GM12864 (cell line): ENCODE measurements at regions not wholly inside any gene's neighbourhood (a gene's known extent, or its start where the extent isn't known, plus 50 kb on each side); places are given as distances from the start of the nearest gene placed in this dataset.

Experiments
- DNase-seq: peaks from one replicate; pipeline ENCODE4 v3.0.0-alpha.2; 2011; ENCODE audit warnings: low read depth
- H3K4me3 ChIP-seq: 2 replicates; pipeline ENCODE4 v1.5.1; 2011; ENCODE audit warnings: mild to moderate bottlenecking, low read depth, low read length, control low read depth
- CTCF ChIP-seq: IDR thresholded peaks from 2 replicates; pipeline ENCODE4 v1.5.1; 2011; ENCODE audit warnings: low read depth, mild to moderate bottlenecking, moderate library complexity, low read length, control low read depth, inconsistent platforms; ENCODE audit errors: missing control alignments

GRCh38 chr17:77564278-77564920, 394.1 kb upstream of the TNRC6C start:
- H3K4me3 ChIP-seq = no peak overlapping the region
- no peak for DNase-seq
- no peak for TF ChIP-seq CTCF

DNA sequence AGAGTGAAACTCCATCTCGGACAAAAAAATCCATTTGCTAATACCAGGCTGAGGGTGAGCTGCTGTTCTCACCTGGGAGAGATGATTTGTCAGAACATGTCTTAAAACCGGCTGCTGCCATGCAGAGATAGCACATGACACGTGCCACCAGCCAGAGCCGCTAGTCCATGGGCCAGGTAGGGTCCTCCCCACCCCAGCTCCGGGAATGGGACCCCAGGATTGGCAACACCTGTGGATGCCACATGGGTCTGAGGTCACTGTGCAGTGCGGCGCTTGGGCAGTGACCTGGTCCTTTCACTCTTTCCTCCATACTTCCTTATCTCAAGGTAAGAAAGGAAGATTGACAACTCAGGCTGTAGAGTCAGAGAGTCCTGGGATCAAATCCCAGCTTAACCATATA, 393.3 kb upstream of the TNRC6C start:
- TF ChIP-seq CTCF = no peak
- DNase-seq = no peak
- no peak overlapping the region for H3K4me3 ChIP-seq

GRCh38 chr17:77566151-77566550, 392.4 kb upstream of the TNRC6C start:
- H3K4me3 ChIP-seq = no peak overlapping the region
- DNase-seq = no peak
- no peak for TF ChIP-seq CTCF

- no peak overlapping the region for H3K4me3 ChIP-seq
- DNase-seq = no peak
- no peak for TF ChIP-seq CTCF
These were observed 391.9 kb upstream of the TNRC6C start for GRCh38 chr17:77566566-77567138.

DNA sequence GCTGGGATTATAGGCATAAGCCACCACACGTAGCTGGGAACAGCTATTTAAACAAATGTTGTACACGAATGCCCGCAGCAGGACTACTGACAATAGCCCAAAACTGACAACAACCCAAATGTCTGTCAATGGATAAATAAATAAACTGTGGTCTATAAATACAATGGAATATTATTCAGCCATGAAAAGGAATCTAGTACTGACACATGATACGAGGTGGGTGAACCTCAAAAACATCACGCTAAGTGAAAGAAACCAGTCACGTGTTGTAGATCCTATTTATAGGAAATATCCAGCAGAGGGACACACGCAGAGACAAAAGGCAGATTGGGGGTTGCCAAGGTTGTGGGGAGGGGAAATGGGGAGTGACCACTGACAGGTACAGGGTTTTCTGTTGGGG, 390.0 kb upstream of the TNRC6C start:
- H3K4me3 ChIP-seq = no peak overlapping the region
- no peak for TF ChIP-seq CTCF

DNA sequence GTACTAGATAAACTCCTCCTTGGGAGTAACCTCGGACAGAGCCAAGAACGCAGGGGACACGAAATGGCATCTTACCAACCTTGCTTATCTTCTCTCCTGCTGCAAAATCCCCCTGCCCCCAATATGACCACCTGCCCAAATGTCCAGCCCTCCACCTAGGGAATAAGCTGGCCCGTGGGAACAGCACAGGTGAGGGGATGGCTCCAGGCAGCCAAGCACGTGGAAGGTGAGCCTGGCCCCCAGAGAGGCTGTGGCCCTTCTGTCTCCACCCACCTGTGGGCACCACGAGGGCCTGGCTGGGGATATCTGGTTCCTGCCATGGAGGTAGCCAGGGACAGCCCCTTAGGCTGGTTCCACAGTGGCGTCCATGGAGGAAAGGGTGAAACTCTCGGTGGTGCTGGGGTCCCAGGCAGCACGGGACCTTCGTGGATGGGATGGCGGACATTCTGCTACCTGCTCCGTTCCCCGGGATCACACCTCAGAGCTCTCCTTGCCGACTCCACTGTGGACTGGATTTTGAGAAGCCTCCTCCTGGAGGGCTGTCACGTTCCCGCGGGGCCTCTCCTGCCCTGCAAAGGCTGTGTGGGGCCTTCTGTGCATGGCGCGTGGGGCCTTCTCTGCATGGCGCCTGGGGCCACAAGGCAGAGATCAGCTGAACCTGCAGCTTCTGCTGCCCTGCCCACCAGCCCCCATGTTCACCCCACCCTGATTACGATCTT, 388.5 kb upstream of the TNRC6C start:
- no peak overlapping the region for H3K4me3 ChIP-seq
- no peak for TF ChIP-seq CTCF
- no peak for DNase-seq

More for the DNA sequence above, 390.0 kb upstream of the TNRC6C start:
- no peak for DNase-seq
